HCT116 (cell line): ENCODE measurements at regions not wholly inside any gene's neighbourhood (a gene's known extent, or its start where the extent isn't known, plus 50 kb on each side); places are given as distances from the start of the nearest gene placed in this dataset.

ENCODE experiments used
- ATF3 ChIP-seq: IDR thresholded peaks from 2 replicates; pipeline ENCODE4 v1.6.1; 2012
- CTCF ChIP-seq, 3 experiments: fragments of 200-600 bp in 1 of 3; sonication (generic) in 1 of 3; IDR thresholded peaks in 2 of 3; conservative IDR thresholded peaks in 1 of 3; 2 replicates each; pipeline ENCODE4 v1.5.1; 2012 to 2017; ENCODE audit warnings: low read depth in 2 of 3, low read length in 2 of 3, antibody characterized with exemption in 1 of 3, borderline replicate concordance in 1 of 3, control low read depth in 1 of 3, mild to moderate bottlenecking in 1 of 3, mixed read lengths in 1 of 3, mixed run types in 1 of 3, moderate library complexity in 1 of 3; ENCODE audit not compliant: insufficient read depth in 1 of 3
- EGR1 ChIP-seq: IDR thresholded peaks from 2 replicates; pipeline ENCODE4 v1.6.1; 2012; ENCODE audit warnings: low read depth
- EZH2 ChIP-seq: fragments of 200-600 bp; sonication (generic); IDR thresholded peaks from 2 replicates; pipeline ENCODE4 v1.6.1; 2017; ENCODE audit warnings: antibody characterized with exemption, mixed run types
- JUND ChIP-seq: IDR thresholded peaks from 2 replicates; pipeline ENCODE4 v1.6.1; 2012
- POLR2A ChIP-seq: IDR thresholded peaks from 2 replicates; pipeline ENCODE4 v1.7.0; 2011; ENCODE audit warnings: borderline replicate concordance; ENCODE audit not compliant: insufficient read depth, insufficient read length; ENCODE audit errors: extremely low read depth
- POLR2AphosphoS5 ChIP-seq: IDR thresholded peaks from 2 replicates; pipeline ENCODE4 v1.6.1; 2011; ENCODE audit warnings: mild to moderate bottlenecking, low read depth, low read length, moderate library complexity
- RAD21 ChIP-seq: IDR thresholded peaks from 2 replicates; pipeline ENCODE4 v1.6.1; 2012; ENCODE audit warnings: low read depth, mild to moderate bottlenecking
- REST ChIP-seq: IDR thresholded peaks from 2 replicates; pipeline ENCODE4 v1.6.1; 2012; ENCODE audit warnings: low read depth
- SIN3A ChIP-seq: IDR thresholded peaks from 2 replicates; pipeline ENCODE4 v1.6.1; 2012; ENCODE audit warnings: low read depth
- SP1 ChIP-seq: IDR thresholded peaks from 2 replicates; pipeline ENCODE4 v1.6.1; 2012; ENCODE audit warnings: low read depth
- YY1 ChIP-seq: IDR thresholded peaks from 2 replicates; pipeline ENCODE4 v1.6.1; 2011; ENCODE audit warnings: low read length, low read depth, moderate library complexity, mild to moderate bottlenecking; ENCODE audit not compliant: insufficient replicate concordance; ENCODE audit errors: extremely low read depth
- ZNF274 ChIP-seq: fragments of 200-500 bp; sonication (Bioruptor generic); IDR thresholded peaks from 2 replicates; pipeline ENCODE4 v1.6.1; 2014; ENCODE audit warnings: mild to moderate bottlenecking, low read depth, low read length, inconsistent platforms

GRCh38 chr6:144776031-144776819, 491.1 kb downstream of the UTRN start:
- TF ChIP-seq CTCF (IDR thresholded peaks at IDR 0.05 in 2 of 3, conservative IDR thresholded peaks at IDR 0.05 in 1 of 3; ENCODE audit: borderline replicate concordance in 1 of 3, insufficient read depth in 1 of 3, low read depth in 2 of 3, low read length in 2 of 3) (no peak), ATF3 (no peak), SIN3A (no peak), SP1 (no peak), YY1 (no peak), POLR2AphosphoS5 (no peak), JUND (no peak), REST (no peak), RAD21 (no peak), EZH2 (no peak), EGR1 (no peak), POLR2A (no peak), ZNF274 (no peak)
